ENCODE measurements at regions not wholly inside any gene's neighbourhood (a gene's known extent, or its start where the extent isn't known, plus 50 kb on each side); places are given as distances from the start of the nearest gene placed in this dataset.

- no peak for TF ChIP-seq EZH2 (IDR thresholded peaks at IDR 0.05)
- TF ChIP-seq, protein P1, sequence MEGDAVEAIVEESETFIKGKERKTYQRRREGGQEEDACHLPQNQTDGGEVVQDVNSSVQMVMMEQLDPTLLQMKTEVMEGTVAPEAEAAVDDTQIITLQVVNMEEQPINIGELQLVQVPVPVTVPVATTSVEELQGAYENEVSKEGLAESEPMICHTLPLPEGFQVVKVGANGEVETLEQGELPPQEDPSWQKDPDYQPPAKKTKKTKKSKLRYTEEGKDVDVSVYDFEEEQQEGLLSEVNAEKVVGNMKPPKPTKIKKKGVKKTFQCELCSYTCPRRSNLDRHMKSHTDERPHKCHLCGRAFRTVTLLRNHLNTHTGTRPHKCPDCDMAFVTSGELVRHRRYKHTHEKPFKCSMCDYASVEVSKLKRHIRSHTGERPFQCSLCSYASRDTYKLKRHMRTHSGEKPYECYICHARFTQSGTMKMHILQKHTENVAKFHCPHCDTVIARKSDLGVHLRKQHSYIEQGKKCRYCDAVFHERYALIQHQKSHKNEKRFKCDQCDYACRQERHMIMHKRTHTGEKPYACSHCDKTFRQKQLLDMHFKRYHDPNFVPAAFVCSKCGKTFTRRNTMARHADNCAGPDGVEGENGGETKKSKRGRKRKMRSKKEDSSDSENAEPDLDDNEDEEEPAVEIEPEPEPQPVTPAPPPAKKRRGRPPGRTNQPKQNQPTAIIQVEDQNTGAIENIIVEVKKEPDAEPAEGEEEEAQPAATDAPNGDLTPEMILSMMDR (IDR thresholded peaks at IDR 0.05), result no peak
These were observed 123.3 kb upstream of the B3GAT1 start for GRCh38 chr11:134535029-134536025.
